Loucy (cell line): ENCODE measurements at regions not wholly inside any gene's neighbourhood (a gene's known extent, or its start where the extent isn't known, plus 50 kb on each side); places are given as distances from the start of the nearest gene placed in this dataset.

Experiments
- H2AFZ ChIP-seq: fragments of 200-600 bp; sonication (generic); 2 replicates; pipeline ENCODE4 v1.6.0; 2016; ENCODE audit warnings: antibody characterized with exemption, mild to moderate bottlenecking, low read length, moderate library complexity
- H3F3A ChIP-seq: fragments of 200-600 bp; 2 replicates; pipeline ENCODE4 v1.6.0; 2016; ENCODE audit warnings: antibody characterized with exemption, low read depth, mild to moderate bottlenecking
- H3K27me3 ChIP-seq: fragments of 200-600 bp; sonication (generic); 2 replicates; pipeline ENCODE4 v1.6.1; 2014; ENCODE audit warnings: low read length, mild to moderate bottlenecking; ENCODE audit not compliant: insufficient read depth, poor library complexity, severe bottlenecking
- H3K36me3 ChIP-seq: fragments of 200-600 bp; sonication (generic); 2 replicates; pipeline ENCODE4 v1.6.1; 2016; ENCODE audit warnings: low read length; ENCODE audit not compliant: insufficient read depth
- H3K4me1 ChIP-seq: fragments of 200-600 bp; sonication (generic); 2 replicates; pipeline ENCODE4 v1.5.1; 2014; ENCODE audit warnings: low read length, mild to moderate bottlenecking; ENCODE audit not compliant: insufficient read depth, poor library complexity, severe bottlenecking
- H3K4me2 ChIP-seq: fragments of 200-600 bp; sonication (generic); 2 replicates; pipeline ENCODE4 v1.6.0; 2014; ENCODE audit warnings: antibody characterized with exemption, low read length, low read depth, mild to moderate bottlenecking; ENCODE audit not compliant: poor library complexity, severe bottlenecking
- H3K4me3 ChIP-seq: fragments of 200-600 bp; sonication (generic); 2 replicates; pipeline ENCODE4 v1.5.1; 2014; ENCODE audit warnings: low read length, mild to moderate bottlenecking, mixed read lengths; ENCODE audit not compliant: poor library complexity, severe bottlenecking
- H3K79me2 ChIP-seq: fragments of 200-600 bp; sonication (generic); 2 replicates; pipeline ENCODE4 v1.6.1; 2014; ENCODE audit warnings: low read length; ENCODE audit not compliant: insufficient read depth
- H3K9ac ChIP-seq: fragments of 200-600 bp; sonication (generic); 2 replicates; pipeline ENCODE4 v1.6.0; 2014; ENCODE audit warnings: mild to moderate bottlenecking, low read depth, low read length, moderate library complexity; ENCODE audit not compliant: poor library complexity, severe bottlenecking
- H3K9me2 ChIP-seq: fragments of 200-600 bp; sonication (generic); replicated peaks from 2 replicates; pipeline ENCODE4 v1.6.1; 2016; ENCODE audit warnings: low read depth, low read length, mixed read lengths
- H3K9me3 ChIP-seq: fragments of 200-600 bp; sonication (generic); 2 replicates; pipeline ENCODE4 v1.6.1; 2014; ENCODE audit warnings: mild to moderate bottlenecking, antibody characterized with exemption, low read length, low read depth; ENCODE audit not compliant: insufficient read depth
- H4K20me1 ChIP-seq: fragments of 200-600 bp; sonication (generic); 2 replicates; pipeline ENCODE4 v1.6.0; 2014; ENCODE audit warnings: antibody characterized with exemption, low read length, mild to moderate bottlenecking; ENCODE audit not compliant: insufficient read depth, poor library complexity, severe bottlenecking
- CTCF ChIP-seq: fragments of 200-600 bp; sonication (generic); conservative IDR thresholded peaks from 2 replicates; pipeline ENCODE4 v1.5.1; 2014; ENCODE audit warnings: mild to moderate bottlenecking, antibody characterized with exemption, low read length
- EZH2phosphoT487 ChIP-seq: fragments of 200-600 bp; IDR thresholded peaks from 2 replicates; pipeline ENCODE4 v1.6.1; 2018; ENCODE audit warnings: antibody characterized with exemption, mild to moderate bottlenecking, moderate library complexity, borderline replicate concordance

- no peaks in the 10 kb centered on the region for H3K79me2 ChIP-seq
- H3F3A ChIP-seq = no peaks in the 10 kb centered on the region
- no peaks in the 10 kb centered on the region for H3K9me2 ChIP-seq
- H3K36me3 ChIP-seq = no peaks in the 10 kb centered on the region
- TF ChIP-seq EZH2phosphoT487 = no peak
- peak; percentile 90 for TF ChIP-seq CTCF
- H3K9ac ChIP-seq = no peak overlapping the region
- no peaks in the 10 kb centered on the region for H4K20me1 ChIP-seq
- peak overlapping the region; percentile 76 for H2AFZ ChIP-seq
- H3K9me3 ChIP-seq = no peaks in the 10 kb centered on the region
- H3K4me2 ChIP-seq = no peak overlapping the region
- no peaks in the 10 kb centered on the region for H3K4me1 ChIP-seq
- no peaks in the 10 kb centered on the region for H3K27me3 ChIP-seq
- no peak overlapping the region for H3K4me3 ChIP-seq
Measured at GRCh38 chr6:153312634-153313033, 181.6 kb upstream of the RGS17 start.

GRCh38 chr6:153309651-153310050 lies 178.6 kb upstream of the RGS17 start:
- Histone ChIP-seq H3K4me3 (no peak overlapping the region), H3K79me2 (no peaks in the 10 kb centered on the region), H2AFZ (no peak overlapping the region), H3K9ac (no peak overlapping the region), H3K9me2 (no peaks in the 10 kb centered on the region), H3K9me3 (no peaks in the 10 kb centered on the region), H3K27me3 (no peaks in the 10 kb centered on the region), H3K4me2 (no peak overlapping the region), H3K36me3 (no peaks in the 10 kb centered on the region), H3F3A (no peaks in the 10 kb centered on the region), H4K20me1 (no peaks in the 10 kb centered on the region), H3K4me1 (no peaks in the 10 kb centered on the region)
- no peak for TF ChIP-seq EZH2phosphoT487
- no peak for TF ChIP-seq CTCF

GRCh38 chr6:153302133-153302532 lies 171.1 kb upstream of the RGS17 start:
- Histone ChIP-seq H3K9ac (no peak overlapping the region), H3F3A (no peaks in the 10 kb centered on the region), H2AFZ (no peak overlapping the region), H3K4me1 (no peaks in the 10 kb centered on the region), H4K20me1 (no peaks in the 10 kb centered on the region), H3K9me3 (no peaks in the 10 kb centered on the region), H3K9me2 (no peaks in the 10 kb centered on the region), H3K36me3 (no peaks in the 10 kb centered on the region), H3K4me3 (no peak overlapping the region), H3K79me2 (no peaks in the 10 kb centered on the region), H3K4me2 (no peak overlapping the region), H3K27me3 (no peaks in the 10 kb centered on the region)
- TF ChIP-seq EZH2phosphoT487 (no peak), CTCF (no peak)
